ENCODE measurements at regions not wholly inside any gene's neighbourhood (a gene's known extent, or its start where the extent isn't known, plus 50 kb on each side); places are given as distances from the start of the nearest gene placed in this dataset.

- TF ChIP-seq CTCF (IDR thresholded peaks at IDR 0.05) = no peak
- TF ChIP-seq POLR2A (IDR thresholded peaks at IDR 0.05) = no peak
Observed at GRCh38 chr3:164655462-164655861, 422.8 kb downstream of the SI start.
